ENCODE measurements at regions not wholly inside any gene's neighbourhood (a gene's known extent, or its start where the extent isn't known, plus 50 kb on each side); places are given as distances from the start of the nearest gene placed in this dataset.
"Not testable (repeated sequence)": the region's sequence is repeated elsewhere in the genome, so short reads cannot be mapped to it uniquely, and the experiment has no call there.

GRCh38 chr11:57047610-57048009, 58.9 kb downstream of the OR5AK2 start:
- TF ChIP-seq CTCF (conservative IDR thresholded peaks at IDR 0.05; ENCODE audit: low read depth, low read length) = no peak
- DNase-seq (ENCODE audit: low read depth) = no peak
- H3K4me3 ChIP-seq (ENCODE audit: low read depth, low read length) = no peak overlapping the region

GRCh38 chr11:57049749-57050148, 61.0 kb downstream of the OR5AK2 start:
- no peak for TF ChIP-seq CTCF (conservative IDR thresholded peaks at IDR 0.05; ENCODE audit: low read depth, low read length)
- H3K4me3 ChIP-seq (ENCODE audit: low read depth, low read length) = no peak overlapping the region
- no peak for DNase-seq (ENCODE audit: low read depth)

GRCh38 chr11:57054817-57055216, 66.1 kb downstream of the OR5AK2 start:
- DNase-seq (ENCODE audit: low read depth) = no peak
- no peak overlapping the region for H3K4me3 ChIP-seq (ENCODE audit: low read depth, low read length)
- TF ChIP-seq CTCF (conservative IDR thresholded peaks at IDR 0.05; ENCODE audit: low read depth, low read length) = no peak

- no peak for DNase-seq (ENCODE audit: low read depth)
- TF ChIP-seq CTCF (conservative IDR thresholded peaks at IDR 0.05; ENCODE audit: low read depth, low read length) = no peak
Measured at GRCh38 chr11:57055744-57056143, 67.0 kb downstream of the OR5AK2 start.

GRCh38 chr11:57056735-57057134, 68.0 kb downstream of the OR5AK2 start:
- no peak for TF ChIP-seq CTCF (conservative IDR thresholded peaks at IDR 0.05; ENCODE audit: low read depth, low read length)
- no peak overlapping the region for H3K4me3 ChIP-seq (ENCODE audit: low read depth, low read length)
- DNase-seq (ENCODE audit: low read depth) = no peak

More at GRCh38 chr11:57055744-57056143, 67.0 kb downstream of the OR5AK2 start:
- H3K4me3 ChIP-seq (ENCODE audit: low read depth, low read length) = no peak overlapping the region

- no peak for TF ChIP-seq CTCF (conservative IDR thresholded peaks at IDR 0.05; ENCODE audit: low read depth, low read length)
Measured at GRCh38 chr11:57057561-57057960, 68.8 kb downstream of the OR5AK2 start.

GRCh38 chr11:57062957-57063356, 74.2 kb downstream of the OR5AK2 start:
- H3K4me3 ChIP-seq (ENCODE audit: low read depth, low read length) = not testable (repeated sequence)

More at GRCh38 chr11:57057561-57057960, 68.8 kb downstream of the OR5AK2 start:
- no peak overlapping the region for H3K4me3 ChIP-seq (ENCODE audit: low read depth, low read length)
- DNase-seq (ENCODE audit: low read depth) = no peak

GRCh38 chr11:57069942-57070341, 81.2 kb downstream of the OR5AK2 start:
- H3K4me3 ChIP-seq (ENCODE audit: low read depth, low read length) = no peak overlapping the region
- DNase-seq (ENCODE audit: low read depth) = no peak
- no peak for TF ChIP-seq CTCF (conservative IDR thresholded peaks at IDR 0.05; ENCODE audit: low read depth, low read length)

More at GRCh38 chr11:57062957-57063356, 74.2 kb downstream of the OR5AK2 start:
- not testable (repeated sequence) for DNase-seq (ENCODE audit: low read depth)

All from choroid plexus epithelial cell (primary cell).